T-helper 17 cell (primary cell): ENCODE measurements at regions not wholly inside any gene's neighbourhood (a gene's known extent, or its start where the extent isn't known, plus 50 kb on each side); places are given as distances from the start of the nearest gene placed in this dataset.

ENCODE experiments used
- ATAC-seq: fragments of 150-1000 bp; cut with Tn5 transposase; 2 replicates; pipeline ENCODE4 v1.10.0; 2021; ENCODE audit warnings: mild to moderate bottlenecking, moderate library complexity
- DNase-seq, 3 donors: peaks; one replicate each; pipeline versions ENCODE4 v3.0.0 to v3.0.0-alpha.2; 2020 to 2021
- H3K9me3 ChIP-seq: one replicate; pipeline ENCODE4 v1.7.0; 2013; ENCODE audit warnings: low read length, mild to moderate bottlenecking; ENCODE audit not compliant: control insufficient read depth, poor library complexity, severe bottlenecking
- H3K27ac Mint-ChIP-seq: one replicate; pipeline ENCODE4 v1.8.0; 2022; ENCODE audit warnings: mild to moderate bottlenecking, moderate library complexity, mixed read lengths
- H3K27me3 Mint-ChIP-seq: one replicate; pipeline ENCODE4 v1.8.0; 2022; ENCODE audit warnings: mixed read lengths
- H3K36me3 Mint-ChIP-seq: one replicate; pipeline ENCODE4 v1.8.0; 2022; ENCODE audit warnings: low read depth, mixed read lengths
- H3K4me1 Mint-ChIP-seq: one replicate; pipeline ENCODE4 v1.8.0; 2022; ENCODE audit warnings: mild to moderate bottlenecking, mixed read lengths
- H3K4me3 Mint-ChIP-seq: one replicate; pipeline ENCODE4 v1.8.0; 2022; ENCODE audit warnings: mild to moderate bottlenecking, moderate library complexity, mixed read lengths

DNA sequence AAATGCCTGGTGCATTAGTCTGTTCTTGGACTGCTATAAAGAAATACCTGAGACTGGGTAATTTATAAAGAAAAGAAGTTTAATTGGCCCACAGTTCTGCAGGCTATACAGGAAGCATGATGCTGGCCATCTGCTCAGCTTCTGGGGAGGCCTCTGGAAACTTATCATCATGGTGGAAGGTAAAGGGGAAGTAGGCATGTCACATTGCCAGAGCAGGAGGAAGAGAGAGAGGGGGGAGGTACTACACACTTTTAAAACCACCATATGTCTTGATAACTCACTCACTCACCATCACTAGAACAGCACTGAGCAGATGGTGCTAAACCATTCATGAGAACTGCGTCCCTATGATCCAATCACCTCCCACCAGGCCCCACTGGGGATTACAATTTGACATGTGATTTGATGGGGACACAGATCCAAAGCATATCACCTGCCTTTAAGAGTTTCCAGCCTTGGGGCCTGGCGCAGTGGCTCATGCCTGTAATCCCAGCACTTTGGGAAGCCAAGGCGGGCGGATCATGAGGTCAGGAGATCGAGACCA lies 219.0 kb downstream of the KATNAL1 start:
- ATAC-seq, result no peak
- no peak overlapping the region for H3K27ac Mint-ChIP-seq
- no peaks in the 10 kb centered on the region for H3K9me3 ChIP-seq
- no peaks in the 10 kb centered on the region for H3K4me1 Mint-ChIP-seq
- H3K4me3 Mint-ChIP-seq, result no peak overlapping the region
- no peaks in the 10 kb centered on the region for H3K36me3 Mint-ChIP-seq
- no peaks in the 10 kb centered on the region for H3K27me3 Mint-ChIP-seq
- no peak for DNase-seq

DNA sequence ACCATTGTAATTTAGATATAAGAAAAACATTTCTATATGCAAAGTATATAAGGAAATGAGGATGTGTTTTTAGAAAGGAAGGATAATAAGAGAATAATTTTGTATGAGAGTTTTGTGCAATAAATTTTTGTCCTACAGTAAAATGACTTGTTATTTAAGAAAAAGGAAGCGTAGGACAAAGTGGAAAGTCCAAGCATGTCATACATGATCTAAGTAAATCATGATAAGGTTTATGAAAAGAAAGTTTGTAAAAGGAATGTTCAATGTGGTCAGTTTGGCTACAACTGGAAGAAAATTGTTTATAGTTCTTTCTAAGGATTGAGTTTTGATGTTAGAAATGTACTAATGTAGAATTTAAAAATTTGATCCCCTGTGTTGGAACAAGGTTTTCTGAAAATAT lies 222.3 kb downstream of the KATNAL1 start:
- H3K27me3 Mint-ChIP-seq, result no peaks in the 10 kb centered on the region
- H3K4me1 Mint-ChIP-seq, result no peaks in the 10 kb centered on the region
- no peaks in the 10 kb centered on the region for H3K9me3 ChIP-seq
- ATAC-seq (no peak), DNase-seq (no peak)
- no peak overlapping the region for H3K27ac Mint-ChIP-seq
- no peak overlapping the region for H3K4me3 Mint-ChIP-seq
- no peaks in the 10 kb centered on the region for H3K36me3 Mint-ChIP-seq

DNA sequence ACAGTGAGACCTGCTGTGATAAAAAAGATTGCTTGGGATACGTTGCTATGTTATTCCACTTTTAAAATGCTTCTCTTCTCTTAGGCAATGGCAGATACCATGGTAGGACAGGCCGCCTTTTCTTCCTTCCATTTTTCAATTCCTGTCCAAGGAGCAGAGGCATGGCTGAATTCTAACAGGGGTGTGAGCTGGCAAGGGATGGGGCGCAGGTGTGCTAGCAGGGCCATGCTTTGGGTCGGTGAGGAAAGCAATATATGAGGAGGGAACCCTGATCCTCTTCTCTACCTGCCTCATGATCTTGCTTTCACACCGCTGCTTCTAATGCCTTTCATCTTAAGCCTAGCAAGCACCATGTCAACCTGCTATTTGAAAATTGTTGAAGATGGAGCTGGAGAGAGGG lies 225.0 kb downstream of the KATNAL1 start:
- H3K4me1 Mint-ChIP-seq, result peaks cover 3% of the 10 kb centered on the region
- no peaks in the 10 kb centered on the region for H3K9me3 ChIP-seq
- no peaks in the 10 kb centered on the region for H3K36me3 Mint-ChIP-seq
- H3K27ac Mint-ChIP-seq, result no peak overlapping the region
- DNase-seq (no peak), ATAC-seq (no peak)
- no peaks in the 10 kb centered on the region for H3K27me3 Mint-ChIP-seq
- no peak overlapping the region for H3K4me3 Mint-ChIP-seq

DNA sequence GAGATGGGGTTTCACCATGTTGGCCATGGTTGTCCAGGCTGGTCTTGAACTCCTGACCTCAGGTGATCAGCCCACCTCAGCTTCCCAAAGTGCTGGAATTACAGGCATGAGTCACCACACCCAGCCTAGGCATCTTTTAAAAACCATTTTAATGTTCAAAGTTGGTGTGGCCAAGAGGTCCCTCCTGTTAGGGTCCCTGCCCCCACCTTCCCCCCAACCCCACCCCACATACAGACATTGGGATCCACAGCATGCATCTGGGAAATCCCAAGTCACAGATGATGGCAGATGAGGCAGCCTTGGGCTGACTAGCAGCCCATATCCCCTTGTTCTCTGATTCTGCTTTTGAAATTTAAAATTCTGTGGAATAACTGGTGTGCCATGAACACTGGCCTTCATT lies 226.0 kb downstream of the KATNAL1 start:
- no peaks in the 10 kb centered on the region for H3K27me3 Mint-ChIP-seq
- no peaks in the 10 kb centered on the region for H3K36me3 Mint-ChIP-seq
- no peak for ATAC-seq
- no peak overlapping the region for H3K27ac Mint-ChIP-seq
- H3K9me3 ChIP-seq, result no peaks in the 10 kb centered on the region
- no peak for DNase-seq
- H3K4me3 Mint-ChIP-seq, result no peak overlapping the region
- H3K4me1 Mint-ChIP-seq, result peaks cover 3% of the 10 kb centered on the region

DNA sequence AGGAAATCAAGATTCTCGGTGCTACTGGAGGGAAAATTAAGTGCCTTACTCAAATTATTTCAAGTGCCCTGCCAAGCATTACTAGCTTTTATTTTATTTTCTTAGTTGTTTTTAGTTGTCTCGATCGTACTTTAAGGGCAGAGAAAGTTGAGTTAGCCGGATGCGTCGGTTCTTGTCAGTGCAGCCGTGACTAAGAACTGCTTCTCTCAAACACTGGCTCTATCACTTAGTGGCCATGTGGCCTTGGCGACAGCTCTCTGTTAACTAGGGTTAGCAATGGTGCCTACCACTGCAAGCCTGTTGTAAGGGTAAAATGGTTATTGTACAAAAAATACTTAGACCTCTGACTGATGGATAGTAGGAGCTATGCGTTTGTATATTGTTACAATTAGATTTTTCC lies 227.8 kb downstream of the KATNAL1 start:
- no peaks in the 10 kb centered on the region for H3K36me3 Mint-ChIP-seq
- H3K4me1 Mint-ChIP-seq, result peaks cover 3% of the 10 kb centered on the region
- no peak overlapping the region for H3K27ac Mint-ChIP-seq
- no peaks in the 10 kb centered on the region for H3K9me3 ChIP-seq
- H3K4me3 Mint-ChIP-seq, result no peak overlapping the region
- ATAC-seq, result no peak
- H3K27me3 Mint-ChIP-seq, result no peaks in the 10 kb centered on the region
- no peak for DNase-seq

DNA sequence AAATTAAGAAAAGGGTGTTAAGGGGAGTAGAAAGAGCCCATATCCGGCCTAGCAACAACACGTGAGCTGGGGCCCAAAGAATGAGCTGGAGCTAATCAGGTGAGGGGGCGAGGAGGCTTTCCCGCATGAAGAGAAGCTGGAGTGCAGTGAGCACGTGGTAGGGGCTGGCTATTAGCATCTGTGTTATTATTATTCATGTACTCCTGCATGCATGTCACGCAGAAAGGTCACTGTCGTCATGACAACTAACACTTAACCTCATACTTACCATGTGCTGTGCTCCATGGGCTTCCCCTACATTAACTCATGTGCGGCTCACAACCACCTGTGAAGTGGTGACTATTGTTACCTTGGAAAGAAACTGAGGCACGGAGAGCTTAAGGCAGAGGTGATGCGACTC lies 227.6 kb upstream of the UBL3 start:
- no peak for ATAC-seq
- no peak for DNase-seq
- Mint-ChIP-seq H3K27ac (peak overlapping the region; percentile 9), H3K27me3 (no peaks in the 10 kb centered on the region), H3K4me3 (no peak overlapping the region), H3K4me1 (peaks cover 3% of the 10 kb centered on the region), H3K36me3 (no peaks in the 10 kb centered on the region)
- no peaks in the 10 kb centered on the region for H3K9me3 ChIP-seq

DNA sequence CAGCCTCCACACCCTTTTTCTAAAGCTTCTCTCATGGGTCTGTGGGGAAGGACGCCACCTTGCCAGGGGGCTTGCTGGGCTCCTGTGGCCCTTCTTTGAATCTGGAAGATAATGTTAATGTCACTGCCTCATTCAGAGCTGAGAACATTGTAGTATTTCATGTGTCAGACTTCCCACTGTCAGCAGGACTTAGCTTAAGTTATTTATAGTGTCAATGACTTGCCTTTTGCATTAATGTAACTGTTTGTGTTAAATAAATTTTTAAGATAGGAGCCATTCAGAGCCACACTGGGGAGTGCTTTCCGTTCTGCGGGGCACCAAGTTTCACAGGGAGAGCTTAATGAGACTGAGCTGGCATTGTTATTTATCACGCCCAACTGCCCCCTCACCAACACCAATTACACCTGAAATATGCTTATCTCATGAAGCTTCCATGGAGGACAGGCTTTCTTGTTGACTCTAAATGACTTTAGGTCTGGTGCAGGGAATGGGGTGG lies 226.9 kb upstream of the UBL3 start:
- no peak for ATAC-seq
- H3K36me3 Mint-ChIP-seq, result no peaks in the 10 kb centered on the region
- no peaks in the 10 kb centered on the region for H3K27me3 Mint-ChIP-seq
- H3K4me3 Mint-ChIP-seq, result no peak overlapping the region
- no peak for DNase-seq
- H3K4me1 Mint-ChIP-seq, result peaks cover 3% of the 10 kb centered on the region
- no peaks in the 10 kb centered on the region for H3K9me3 ChIP-seq
- no peak overlapping the region for H3K27ac Mint-ChIP-seq

DNA sequence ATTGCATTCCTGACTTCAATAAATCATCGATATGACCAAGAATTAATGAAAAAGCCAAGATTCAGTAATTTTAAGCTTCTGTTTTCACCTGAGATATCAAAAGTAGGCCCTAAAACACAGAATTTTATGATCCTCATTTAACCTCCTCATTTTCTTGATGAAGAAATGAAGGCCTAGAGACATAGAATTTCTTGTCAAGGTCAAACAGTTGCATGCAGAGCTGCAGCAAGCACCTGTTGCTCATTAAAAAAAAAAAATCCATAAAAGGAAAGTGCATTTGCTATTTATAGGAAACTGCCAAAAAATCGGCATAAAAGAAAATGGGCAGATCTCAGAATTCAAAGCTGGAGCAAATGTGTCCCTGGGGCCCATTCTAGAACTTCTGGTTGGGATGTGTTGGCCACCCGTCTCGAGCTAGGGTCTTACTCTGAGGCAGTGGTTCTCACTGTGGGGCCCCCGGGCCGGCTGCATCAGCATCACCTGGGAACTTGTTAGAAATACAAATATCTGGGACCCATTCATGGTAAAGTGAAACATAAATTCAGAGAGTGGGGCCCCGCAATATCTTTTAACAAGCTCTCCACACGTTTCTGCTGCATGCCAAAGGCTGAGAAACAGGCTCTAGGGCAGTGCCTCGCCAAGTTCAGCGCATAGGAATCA lies 224.7 kb upstream of the UBL3 start:
- H3K27ac Mint-ChIP-seq, result no peak overlapping the region
- no peaks in the 10 kb centered on the region for H3K36me3 Mint-ChIP-seq
- H3K9me3 ChIP-seq, result no peaks in the 10 kb centered on the region
- H3K4me1 Mint-ChIP-seq, result peaks cover 3% of the 10 kb centered on the region
- ATAC-seq, result no peak
- no peak overlapping the region for H3K4me3 Mint-ChIP-seq
- peaks cover 9% of the 10 kb centered on the region for H3K27me3 Mint-ChIP-seq
- DNase-seq, result no peak

DNA sequence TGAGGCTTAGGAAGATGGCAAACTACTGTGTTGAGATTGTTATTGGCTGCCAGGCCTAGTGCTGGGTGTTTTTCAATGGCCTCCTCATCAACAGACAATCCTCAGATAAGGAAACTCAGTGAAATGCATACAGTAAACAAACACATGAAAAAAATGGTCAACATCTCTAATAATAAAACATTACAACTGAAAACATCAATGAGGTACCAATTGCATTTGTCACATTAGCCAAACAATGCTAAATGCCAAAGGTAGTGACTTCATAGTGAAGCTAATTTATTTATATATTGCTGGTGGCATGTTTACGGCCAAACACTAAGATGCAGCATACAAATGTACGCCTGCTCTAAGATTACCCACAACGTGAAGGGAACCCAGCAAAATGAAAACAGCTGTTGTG lies 224.0 kb upstream of the UBL3 start:
- DNase-seq, result no peak
- Mint-ChIP-seq H3K27ac (no peak overlapping the region), H3K4me1 (peaks cover 3% of the 10 kb centered on the region), H3K27me3 (peaks cover 11% of the 10 kb centered on the region), H3K4me3 (no peak overlapping the region), H3K36me3 (no peaks in the 10 kb centered on the region)
- no peak for ATAC-seq
- H3K9me3 ChIP-seq, result no peaks in the 10 kb centered on the region

DNA sequence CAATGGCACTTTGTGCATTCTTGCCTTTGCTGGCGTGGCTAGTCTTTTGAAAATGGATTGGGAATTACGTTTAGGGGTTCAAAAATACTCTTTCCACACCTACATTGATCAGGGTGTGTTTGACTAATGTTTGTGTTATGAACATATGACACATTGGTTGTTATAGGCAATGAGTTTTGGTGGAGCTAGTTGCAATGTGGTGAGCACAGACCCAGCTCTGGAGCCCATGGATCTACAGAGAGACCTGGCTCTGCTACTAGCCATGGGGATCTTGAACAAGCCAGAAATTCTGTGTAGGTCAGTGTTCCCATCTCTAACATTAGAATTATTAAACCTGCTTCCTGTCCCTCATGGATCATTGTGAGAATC lies 222.4 kb upstream of the UBL3 start:
- Mint-ChIP-seq H3K4me1 (no peaks in the 10 kb centered on the region), H3K4me3 (no peak overlapping the region), H3K27ac (no peak overlapping the region), H3K27me3 (peaks cover 11% of the 10 kb centered on the region), H3K36me3 (no peaks in the 10 kb centered on the region)
- H3K9me3 ChIP-seq, result no peaks in the 10 kb centered on the region
- DNase-seq (no peak), ATAC-seq (no peak)

DNA sequence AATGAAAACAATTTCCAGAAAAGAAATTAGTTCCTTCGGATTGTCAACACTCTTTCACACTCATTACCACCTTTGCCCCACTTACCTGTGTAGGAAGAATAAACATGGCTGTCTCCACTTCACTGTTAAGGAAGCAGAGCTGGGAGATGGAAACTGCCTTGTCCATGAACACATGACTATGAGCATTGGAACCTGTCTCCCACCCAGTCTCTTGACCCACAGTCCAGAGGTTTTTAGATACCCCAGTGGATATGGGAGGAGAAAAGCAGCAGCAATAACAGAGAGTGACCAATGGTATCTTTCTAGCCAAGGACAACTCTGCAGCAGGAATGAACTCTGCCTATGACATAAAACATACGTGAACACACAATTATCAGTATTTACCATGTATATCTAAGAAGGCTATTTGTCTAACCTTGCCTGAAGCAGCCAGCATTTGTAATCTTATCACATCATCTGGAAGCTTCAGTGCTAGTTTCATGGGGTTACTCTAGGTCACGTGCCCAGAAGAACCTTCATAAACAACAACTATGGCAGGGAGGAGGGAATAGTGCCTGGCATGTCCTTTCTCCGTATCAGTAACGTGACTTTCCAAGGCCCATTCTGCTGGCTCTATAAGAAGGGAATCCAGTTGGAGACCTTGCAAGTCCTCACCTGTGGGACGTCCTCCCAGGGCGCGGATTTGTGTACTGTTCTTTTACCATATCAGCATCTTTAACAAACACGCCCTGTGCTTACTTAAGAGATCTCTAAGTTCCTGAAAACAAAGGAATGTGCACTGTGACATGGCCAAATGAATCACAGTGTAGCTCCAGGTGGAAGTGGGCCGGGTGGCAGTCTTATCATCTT lies 221.8 kb upstream of the UBL3 start:
- H3K27ac Mint-ChIP-seq, result no peak overlapping the region
- H3K36me3 Mint-ChIP-seq, result no peaks in the 10 kb centered on the region
- DNase-seq, result no peak
- no peak overlapping the region for H3K4me3 Mint-ChIP-seq
- peaks cover 11% of the 10 kb centered on the region for H3K27me3 Mint-ChIP-seq
- ATAC-seq, result no peak
- H3K9me3 ChIP-seq, result no peaks in the 10 kb centered on the region
- H3K4me1 Mint-ChIP-seq, result no peaks in the 10 kb centered on the region

DNA sequence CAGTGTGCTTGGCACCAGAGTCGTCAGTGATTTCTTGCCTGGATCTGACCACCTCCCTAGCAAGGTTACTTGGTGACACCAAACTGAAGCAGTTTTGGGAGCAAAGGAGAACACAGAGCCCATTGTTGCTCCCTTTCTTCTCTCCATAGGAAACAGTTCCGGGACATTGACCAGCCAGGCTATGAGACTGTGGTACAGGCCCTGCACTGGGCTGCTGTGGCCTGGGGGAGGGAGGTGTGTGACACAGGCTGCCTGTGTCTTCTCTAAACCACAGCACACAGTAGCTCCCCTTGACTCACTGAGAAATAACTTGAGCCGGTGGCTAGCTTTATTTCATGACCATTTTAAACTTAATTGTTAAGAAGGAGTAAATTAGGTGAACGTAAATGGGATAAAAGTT lies 214.8 kb upstream of the UBL3 start:
- no peaks in the 10 kb centered on the region for H3K9me3 ChIP-seq
- Mint-ChIP-seq H3K36me3 (peaks cover 2% of the 10 kb centered on the region), H3K27me3 (peaks cover 26% of the 10 kb centered on the region), H3K27ac (no peak overlapping the region), H3K4me1 (no peaks in the 10 kb centered on the region), H3K4me3 (no peak overlapping the region)
- no peak for ATAC-seq
- DNase-seq, result no peak

DNA sequence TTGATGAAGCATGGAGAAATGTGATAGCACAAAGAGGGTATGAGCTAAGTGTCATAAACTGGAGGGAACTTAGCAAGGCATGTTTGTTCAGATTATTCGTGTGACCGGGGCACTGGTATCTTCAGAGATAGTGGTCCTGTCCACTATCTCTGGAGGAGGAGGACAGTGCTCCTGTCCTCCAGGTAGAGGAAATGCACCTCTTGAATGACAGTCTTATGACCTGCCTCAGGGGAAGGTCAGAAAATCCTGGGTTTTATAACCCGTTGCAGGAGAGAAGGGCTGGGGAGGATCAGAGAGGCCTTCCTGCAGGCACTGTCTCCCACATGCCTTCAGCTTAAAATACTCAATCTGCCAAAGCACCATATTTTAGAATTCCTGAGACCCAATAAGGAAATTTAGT lies 213.5 kb upstream of the UBL3 start:
- Mint-ChIP-seq H3K27ac (no peak overlapping the region), H3K4me1 (no peaks in the 10 kb centered on the region), H3K27me3 (peaks cover 23% of the 10 kb centered on the region), H3K4me3 (no peak overlapping the region), H3K36me3 (peaks cover 2% of the 10 kb centered on the region)
- DNase-seq, result no peak
- no peaks in the 10 kb centered on the region for H3K9me3 ChIP-seq
- no peak for ATAC-seq

DNA sequence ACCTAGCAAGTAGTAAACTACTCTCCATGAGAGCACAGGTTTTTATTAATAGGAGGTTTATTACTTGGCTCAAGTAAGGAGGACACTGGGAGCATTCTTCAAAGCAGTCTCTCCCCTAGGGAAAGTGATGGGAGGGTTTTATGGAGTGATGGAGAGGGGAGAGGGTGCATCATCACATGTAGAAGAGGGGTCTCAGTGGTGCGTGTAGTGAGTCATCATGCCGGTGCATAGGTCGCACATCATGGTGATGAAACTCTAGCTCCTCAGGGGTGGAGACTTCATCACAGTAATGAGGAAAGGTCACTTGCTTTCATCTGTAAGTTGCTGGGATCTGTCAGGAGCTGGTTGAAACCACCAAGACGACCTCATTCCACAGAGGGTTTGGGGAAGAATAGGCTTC lies 210.8 kb upstream of the UBL3 start:
- H3K9me3 ChIP-seq, result no peaks in the 10 kb centered on the region
- Mint-ChIP-seq H3K4me3 (no peak overlapping the region), H3K36me3 (peaks cover 2% of the 10 kb centered on the region), H3K4me1 (no peaks in the 10 kb centered on the region), H3K27me3 (peaks cover 23% of the 10 kb centered on the region), H3K27ac (no peak overlapping the region)
- ATAC-seq, result no peak
- DNase-seq, result no peak
